ENCODE measurements at regions not wholly inside any gene's neighbourhood (a gene's known extent, or its start where the extent isn't known, plus 50 kb on each side); places are given as distances from the start of the nearest gene placed in this dataset.

DNA sequence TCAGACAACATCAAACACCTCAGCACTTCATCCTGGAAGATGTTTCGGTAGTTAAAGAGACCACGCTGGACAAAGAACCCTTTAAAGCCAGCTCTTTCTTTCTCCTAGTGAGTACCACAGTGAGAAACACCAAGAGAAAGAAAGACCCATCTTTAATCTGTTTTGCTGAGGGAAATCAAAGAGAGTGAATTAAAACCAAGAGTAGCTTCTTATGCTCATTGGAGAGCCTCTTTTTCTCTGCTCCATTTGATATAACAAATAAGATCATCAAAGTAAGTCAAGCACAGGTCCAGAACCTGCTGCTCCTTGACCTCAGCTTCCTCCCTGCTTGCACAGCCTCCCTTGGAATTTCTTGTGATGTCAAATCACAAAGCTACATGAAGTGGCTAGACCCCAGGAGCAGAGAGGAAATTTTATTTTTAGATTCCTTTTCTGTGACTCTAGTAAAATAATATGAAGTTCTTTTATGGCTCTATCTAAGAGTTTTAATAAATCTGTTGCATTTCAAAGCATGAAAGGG, 436.4 kb downstream of the C3orf38 start:
- Histone ChIP-seq H3K27me3 (ENCODE audit: low read depth) (no peaks in the 10 kb centered on the region), H3K36me3 (no peaks in the 10 kb centered on the region), H3K9me3 (no peaks in the 10 kb centered on the region), H3K4me1 (no peaks in the 10 kb centered on the region), H3K27ac (no peak overlapping the region), H3K4me3 (no peak overlapping the region)
- intact Hi-C loops (cut with DNase I) = no loop called here
- TF ChIP-seq, protein P1, sequence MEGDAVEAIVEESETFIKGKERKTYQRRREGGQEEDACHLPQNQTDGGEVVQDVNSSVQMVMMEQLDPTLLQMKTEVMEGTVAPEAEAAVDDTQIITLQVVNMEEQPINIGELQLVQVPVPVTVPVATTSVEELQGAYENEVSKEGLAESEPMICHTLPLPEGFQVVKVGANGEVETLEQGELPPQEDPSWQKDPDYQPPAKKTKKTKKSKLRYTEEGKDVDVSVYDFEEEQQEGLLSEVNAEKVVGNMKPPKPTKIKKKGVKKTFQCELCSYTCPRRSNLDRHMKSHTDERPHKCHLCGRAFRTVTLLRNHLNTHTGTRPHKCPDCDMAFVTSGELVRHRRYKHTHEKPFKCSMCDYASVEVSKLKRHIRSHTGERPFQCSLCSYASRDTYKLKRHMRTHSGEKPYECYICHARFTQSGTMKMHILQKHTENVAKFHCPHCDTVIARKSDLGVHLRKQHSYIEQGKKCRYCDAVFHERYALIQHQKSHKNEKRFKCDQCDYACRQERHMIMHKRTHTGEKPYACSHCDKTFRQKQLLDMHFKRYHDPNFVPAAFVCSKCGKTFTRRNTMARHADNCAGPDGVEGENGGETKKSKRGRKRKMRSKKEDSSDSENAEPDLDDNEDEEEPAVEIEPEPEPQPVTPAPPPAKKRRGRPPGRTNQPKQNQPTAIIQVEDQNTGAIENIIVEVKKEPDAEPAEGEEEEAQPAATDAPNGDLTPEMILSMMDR (IDR thresholded peaks at IDR 0.05) = no peak
- DNase-seq (no peak), ATAC-seq (no peak)

DNA sequence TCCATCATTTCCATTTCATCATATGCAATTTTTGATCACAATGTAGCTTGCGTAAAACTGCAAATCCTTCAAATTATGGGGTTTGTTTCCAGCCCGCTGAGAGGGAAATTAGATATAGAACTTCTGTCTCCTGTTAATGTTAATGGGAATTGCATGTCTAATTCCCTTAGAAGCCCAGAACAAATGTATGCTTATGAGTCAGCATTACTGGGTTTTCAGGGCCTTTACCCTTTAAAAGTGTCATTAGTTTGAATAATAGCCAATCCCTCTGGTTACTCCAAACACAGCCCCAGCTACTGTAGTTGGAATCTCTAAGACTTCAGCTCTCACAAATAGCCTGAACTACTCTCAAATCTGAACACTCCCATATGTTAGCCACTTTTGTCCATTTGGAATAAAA, 439.4 kb downstream of the C3orf38 start:
- TF ChIP-seq, protein P1 (IDR thresholded peaks at IDR 0.05) = no peak
- Histone ChIP-seq H3K9me3 (no peaks in the 10 kb centered on the region), H3K27ac (no peak overlapping the region), H3K4me1 (no peaks in the 10 kb centered on the region), H3K4me3 (no peak overlapping the region), H3K27me3 (ENCODE audit: low read depth) (no peaks in the 10 kb centered on the region), H3K36me3 (no peaks in the 10 kb centered on the region)
- DNase-seq = no peak
- ATAC-seq = no peak
- intact Hi-C loops (cut with DNase I) = no loop called here

DNA sequence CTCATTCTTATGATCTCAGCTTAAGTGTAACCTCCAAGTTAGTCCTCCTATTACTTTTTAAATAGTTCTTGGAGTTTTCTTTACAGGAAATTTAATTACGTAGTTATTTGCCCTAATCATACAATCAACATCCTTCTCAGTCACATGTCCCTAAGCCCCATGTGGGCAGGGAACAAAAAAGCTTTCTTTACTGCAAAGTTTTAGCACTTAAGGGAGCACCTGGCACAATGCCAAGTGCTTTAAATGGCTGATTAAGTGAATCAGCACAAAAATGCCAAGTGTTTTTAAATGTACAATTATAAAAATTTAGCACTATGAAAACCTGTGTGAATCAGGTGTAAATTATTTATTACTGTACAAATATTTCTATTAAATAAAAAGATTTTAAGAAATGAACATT, 445.3 kb downstream of the C3orf38 start:
- TF ChIP-seq, protein P1 (IDR thresholded peaks at IDR 0.05) = no peak
- ATAC-seq = no peak
- Histone ChIP-seq H3K4me3 (no peak overlapping the region), H3K4me1 (no peaks in the 10 kb centered on the region), H3K36me3 (no peaks in the 10 kb centered on the region), H3K27me3 (ENCODE audit: low read depth) (no peaks in the 10 kb centered on the region), H3K27ac (no peak overlapping the region), H3K9me3 (no peaks in the 10 kb centered on the region)
- intact Hi-C loops (cut with DNase I) = no loop called here
- no peak for DNase-seq

DNA sequence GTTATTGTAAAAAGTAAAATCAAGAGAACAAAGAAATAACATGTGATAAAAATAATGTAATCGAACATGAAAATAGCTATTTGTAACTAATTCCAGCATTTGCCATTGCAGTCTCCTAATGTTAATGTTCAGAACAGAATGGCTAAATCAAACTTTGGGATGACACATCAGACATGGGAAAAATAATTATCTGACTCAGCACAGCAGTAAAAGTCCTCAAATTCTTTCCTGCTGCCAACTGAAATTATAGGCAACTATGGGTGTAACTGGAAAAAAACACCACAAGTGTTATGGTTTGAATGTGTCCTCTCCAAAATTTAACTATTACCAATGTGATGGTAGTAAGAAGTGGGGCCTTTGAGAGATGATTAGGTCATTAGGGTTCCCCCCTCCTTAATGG, 446.7 kb downstream of the C3orf38 start:
- Histone ChIP-seq H3K27ac (no peak overlapping the region), H3K9me3 (no peaks in the 10 kb centered on the region), H3K4me1 (no peaks in the 10 kb centered on the region), H3K36me3 (no peaks in the 10 kb centered on the region), H3K4me3 (no peak overlapping the region), H3K27me3 (ENCODE audit: low read depth) (no peaks in the 10 kb centered on the region)
- ATAC-seq (no peak), DNase-seq (no peak)
- TF ChIP-seq, protein P1 (IDR thresholded peaks at IDR 0.05) = no peak
- intact Hi-C loops (cut with DNase I) = no loop called here

DNA sequence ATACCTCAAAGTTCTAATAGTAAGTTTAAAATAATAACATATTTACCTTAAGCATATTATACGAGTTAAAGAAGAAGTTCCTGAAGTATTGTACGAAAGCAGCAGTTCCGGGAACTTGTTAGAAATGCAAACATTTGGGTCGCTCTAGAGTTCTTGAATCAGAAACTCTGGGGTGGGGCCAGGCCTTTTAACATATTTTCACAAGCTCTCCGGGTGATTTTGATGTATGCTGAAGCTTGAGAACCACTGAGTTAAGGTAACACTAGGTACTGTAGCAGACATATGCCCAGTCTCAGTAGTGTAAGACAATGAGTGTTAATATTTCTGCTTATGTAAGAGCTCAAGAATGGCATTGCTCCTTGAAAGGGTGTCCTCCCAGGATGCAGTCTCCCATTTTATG, 461.1 kb downstream of the C3orf38 start:
- DNase-seq = no peak
- no peaks in the 10 kb centered on the region for H3K9me3 ChIP-seq
- no peaks in the 10 kb centered on the region for H3K36me3 ChIP-seq
- H3K4me1 ChIP-seq = no peaks in the 10 kb centered on the region
- H3K4me3 ChIP-seq = no peak overlapping the region
- TF ChIP-seq, protein P1 (IDR thresholded peaks at IDR 0.05) = no peak
- H3K27me3 ChIP-seq (ENCODE audit: low read depth) = no peaks in the 10 kb centered on the region
- intact Hi-C loops (cut with DNase I) = no loop called here
- peak; percentile 35 to 79 for ATAC-seq
- no peak overlapping the region for H3K27ac ChIP-seq

Measured in lower lobe of right lung (tissue), 2 donors.